ENCODE measurements at regions not wholly inside any gene's neighbourhood (a gene's known extent, or its start where the extent isn't known, plus 50 kb on each side); places are given as distances from the start of the nearest gene placed in this dataset.

- no peak for DNase-seq
Measured at GRCh38 chr7:96638669-96639068, 71.0 kb downstream of the SEM1 start.

- no peak for DNase-seq
Measured at GRCh38 chr7:96637522-96637921, 72.1 kb downstream of the SEM1 start.

GRCh38 chr7:96636979-96637378 lies 72.7 kb downstream of the SEM1 start:
- no peak for DNase-seq

GRCh38 chr7:96636342-96636860 lies 73.2 kb downstream of the SEM1 start:
- DNase-seq = no peak

GRCh38 chr7:96629884-96630283 lies 79.8 kb downstream of the SEM1 start:
- DNase-seq = no peak

GRCh38 chr7:96624954-96625353 lies 84.7 kb downstream of the SEM1 start:
- DNase-seq = no peak

GRCh38 chr7:96621932-96622331 lies 87.7 kb downstream of the SEM1 start:
- no peak for DNase-seq

- no peak for DNase-seq
Measured at GRCh38 chr7:96614154-96614867, 95.3 kb downstream of the SEM1 start.

- no peak for DNase-seq
Measured at GRCh38 chr7:96612034-96612433, 97.6 kb downstream of the SEM1 start.

- no peak for DNase-seq
Measured at GRCh38 chr7:96605045-96605716, 104.5 kb downstream of the SEM1 start.

- DNase-seq = no peak
Measured at GRCh38 chr7:96599288-96599936, 110.2 kb downstream of the SEM1 start.

- DNase-seq = no peak
Measured at GRCh38 chr7:96598421-96598820, 111.2 kb downstream of the SEM1 start.

GRCh38 chr7:96596120-96596826 lies 113.4 kb downstream of the SEM1 start:
- no peak for DNase-seq

GRCh38 chr7:96591900-96592676 lies 117.6 kb downstream of the SEM1 start:
- DNase-seq = no peak

- no peak for DNase-seq
Measured at GRCh38 chr7:96591159-96591899, 118.3 kb downstream of the SEM1 start.

- DNase-seq = no peak
Measured at GRCh38 chr7:96589038-96589437, 120.6 kb downstream of the SEM1 start.

- DNase-seq = no peak
Measured at GRCh38 chr7:96579119-96579518, 130.5 kb downstream of the SEM1 start.

- no peak for DNase-seq
Measured at GRCh38 chr7:96578606-96579005, 131.0 kb downstream of the SEM1 start.

- no peak for DNase-seq
Measured at GRCh38 chr7:96563409-96563808, 146.2 kb downstream of the SEM1 start.

GRCh38 chr7:96562966-96563365 lies 146.7 kb downstream of the SEM1 start:
- DNase-seq = no peak

- no peak for DNase-seq
Measured at GRCh38 chr7:96562458-96562857, 147.2 kb downstream of the SEM1 start.

GRCh38 chr7:96561892-96562291 lies 147.8 kb downstream of the SEM1 start:
- DNase-seq = no peak

Measured in kidney glomerular epithelial cell (primary cell).